ENCODE measurements at regions not wholly inside any gene's neighbourhood (a gene's known extent, or its start where the extent isn't known, plus 50 kb on each side); places are given as distances from the start of the nearest gene placed in this dataset.

DNA sequence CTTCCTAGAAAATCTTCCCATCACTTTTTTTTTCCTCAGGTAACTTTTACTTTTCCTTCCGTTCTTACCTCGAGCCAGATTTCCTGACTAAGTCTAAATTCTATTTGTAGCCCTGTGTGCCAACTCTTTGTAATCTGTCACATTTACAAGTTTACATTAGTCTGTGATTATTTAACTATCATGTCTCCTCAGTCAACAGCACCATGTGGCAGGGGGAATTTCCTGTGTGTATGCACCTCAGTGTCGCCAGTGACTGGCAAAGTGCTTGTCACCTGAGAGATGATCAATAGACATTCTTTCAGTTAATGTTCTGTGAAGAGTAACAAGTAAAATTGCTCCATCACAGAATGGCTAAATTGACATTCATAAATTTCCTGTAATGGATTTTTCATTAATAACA lies 468.5 kb downstream of the PDGFC start:
- TF ChIP-seq EP300 (IDR thresholded peaks at IDR 0.05; ENCODE audit: borderline replicate concordance) (no peak), TAF1 (IDR thresholded peaks at IDR 0.05; ENCODE audit: low read depth) (no peak), CREB1 (IDR thresholded peaks at IDR 0.05; ENCODE audit: low read depth) (no peak), YY1 (IDR thresholded peaks at IDR 0.05; ENCODE audit: low read depth) (no peak), NFIC (IDR thresholded peaks at IDR 0.05) (no peak)
- TF ChIP-seq, protein P1, sequence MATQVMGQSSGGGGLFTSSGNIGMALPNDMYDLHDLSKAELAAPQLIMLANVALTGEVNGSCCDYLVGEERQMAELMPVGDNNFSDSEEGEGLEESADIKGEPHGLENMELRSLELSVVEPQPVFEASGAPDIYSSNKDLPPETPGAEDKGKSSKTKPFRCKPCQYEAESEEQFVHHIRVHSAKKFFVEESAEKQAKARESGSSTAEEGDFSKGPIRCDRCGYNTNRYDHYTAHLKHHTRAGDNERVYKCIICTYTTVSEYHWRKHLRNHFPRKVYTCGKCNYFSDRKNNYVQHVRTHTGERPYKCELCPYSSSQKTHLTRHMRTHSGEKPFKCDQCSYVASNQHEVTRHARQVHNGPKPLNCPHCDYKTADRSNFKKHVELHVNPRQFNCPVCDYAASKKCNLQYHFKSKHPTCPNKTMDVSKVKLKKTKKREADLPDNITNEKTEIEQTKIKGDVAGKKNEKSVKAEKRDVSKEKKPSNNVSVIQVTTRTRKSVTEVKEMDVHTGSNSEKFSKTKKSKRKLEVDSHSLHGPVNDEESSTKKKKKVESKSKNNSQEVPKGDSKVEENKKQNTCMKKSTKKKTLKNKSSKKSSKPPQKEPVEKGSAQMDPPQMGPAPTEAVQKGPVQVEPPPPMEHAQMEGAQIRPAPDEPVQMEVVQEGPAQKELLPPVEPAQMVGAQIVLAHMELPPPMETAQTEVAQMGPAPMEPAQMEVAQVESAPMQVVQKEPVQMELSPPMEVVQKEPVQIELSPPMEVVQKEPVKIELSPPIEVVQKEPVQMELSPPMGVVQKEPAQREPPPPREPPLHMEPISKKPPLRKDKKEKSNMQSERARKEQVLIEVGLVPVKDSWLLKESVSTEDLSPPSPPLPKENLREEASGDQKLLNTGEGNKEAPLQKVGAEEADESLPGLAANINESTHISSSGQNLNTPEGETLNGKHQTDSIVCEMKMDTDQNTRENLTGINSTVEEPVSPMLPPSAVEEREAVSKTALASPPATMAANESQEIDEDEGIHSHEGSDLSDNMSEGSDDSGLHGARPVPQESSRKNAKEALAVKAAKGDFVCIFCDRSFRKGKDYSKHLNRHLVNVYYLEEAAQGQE (IDR thresholded peaks at IDR 0.05; ENCODE audit: low read depth), result no peak
- TF ChIP-seq, protein P2, sequence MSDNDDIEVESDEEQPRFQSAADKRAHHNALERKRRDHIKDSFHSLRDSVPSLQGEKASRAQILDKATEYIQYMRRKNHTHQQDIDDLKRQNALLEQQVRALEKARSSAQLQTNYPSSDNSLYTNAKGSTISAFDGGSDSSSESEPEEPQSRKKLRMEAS (IDR thresholded peaks at IDR 0.05), result no peak

All from Ishikawa (cell line).